ENCODE measurements at regions not wholly inside any gene's neighbourhood (a gene's known extent, or its start where the extent isn't known, plus 50 kb on each side); places are given as distances from the start of the nearest gene placed in this dataset.
A peak's percentile ranks its signal among the peaks of the same experiment; 100 is the strongest.

- no peaks in the 10 kb centered on the region for H3K36me3 Mint-ChIP-seq
- DNase-seq (ENCODE audit: low spot score in 2 of 2): no peak
- no peak overlapping the region for H3K27ac Mint-ChIP-seq
- H3K9me3 Mint-ChIP-seq: no peaks in the 10 kb centered on the region
- ATAC-seq: no peak
Observed at GRCh38 chr18:41853280-41853679, 101.8 kb upstream of the PIK3C3 start.

- H3K36me3 Mint-ChIP-seq: no peaks in the 10 kb centered on the region
- ATAC-seq (no peak), DNase-seq (ENCODE audit: low spot score in 2 of 2) (no peak)
- peaks cover 0 to 6% of the 10 kb centered on the region in 2 donors for H3K9me3 Mint-ChIP-seq
- no peak overlapping the region for H3K27ac Mint-ChIP-seq
Observed at GRCh38 chr18:41850781-41851180, 104.3 kb upstream of the PIK3C3 start.

- peaks cover 0 to 6% of the 10 kb centered on the region in 2 donors for H3K9me3 Mint-ChIP-seq
- H3K27ac Mint-ChIP-seq: no peak overlapping the region
- DNase-seq (ENCODE audit: low spot score in 2 of 2): no peak
- H3K36me3 Mint-ChIP-seq: no peaks in the 10 kb centered on the region
- ATAC-seq: no peak
Observed at GRCh38 chr18:41849632-41850031, 105.4 kb upstream of the PIK3C3 start.

GRCh38 chr18:41845563-41845962 is 109.5 kb upstream of the PIK3C3 start:
- Mint-ChIP-seq H3K27ac (no peak overlapping the region), H3K9me3 (peaks cover 0 to 6% of the 10 kb centered on the region in 2 donors), H3K36me3 (no peaks in the 10 kb centered on the region)
- DNase-seq (ENCODE audit: low spot score in 2 of 2) (no peak), ATAC-seq (no peak)

- Mint-ChIP-seq H3K27ac (no peak overlapping the region), H3K9me3 (peaks cover 0 to 6% of the 10 kb centered on the region in 2 donors), H3K36me3 (no peaks in the 10 kb centered on the region)
- DNase-seq (ENCODE audit: low spot score in 2 of 2) (no peak), ATAC-seq (no peak)
Observed at GRCh38 chr18:41842886-41843285, 112.1 kb upstream of the PIK3C3 start.

- no peak overlapping the region for H3K27ac Mint-ChIP-seq
- DNase-seq (ENCODE audit: low spot score in 2 of 2) (no peak), ATAC-seq (no peak)
- H3K36me3 Mint-ChIP-seq: no peaks in the 10 kb centered on the region
- H3K9me3 Mint-ChIP-seq: no peaks in the 10 kb centered on the region
Observed at GRCh38 chr18:41829647-41830516, 125.2 kb upstream of the PIK3C3 start.

- ATAC-seq: no peak
- DNase-seq (ENCODE audit: low spot score in 2 of 2): no peak
- no peaks in the 10 kb centered on the region for H3K36me3 Mint-ChIP-seq
- no peaks in the 10 kb centered on the region for H3K9me3 Mint-ChIP-seq
- no peak overlapping the region for H3K27ac Mint-ChIP-seq
Observed at GRCh38 chr18:41828137-41828536, 126.9 kb upstream of the PIK3C3 start.

- ATAC-seq (peak in 1 of 2 donors; percentile 40), DNase-seq (ENCODE audit: low spot score in 2 of 2) (no peak)
- peaks cover 0 to 5% of the 10 kb centered on the region in 2 donors for H3K9me3 Mint-ChIP-seq
- no peaks in the 10 kb centered on the region for H3K36me3 Mint-ChIP-seq
- no peak overlapping the region for H3K27ac Mint-ChIP-seq
Observed at GRCh38 chr18:41820784-41821183, 134.2 kb upstream of the PIK3C3 start.

- ATAC-seq (no peak), DNase-seq (ENCODE audit: low spot score in 2 of 2) (no peak)
- H3K36me3 Mint-ChIP-seq: no peaks in the 10 kb centered on the region
- H3K9me3 Mint-ChIP-seq: peaks cover 0 to 10% of the 10 kb centered on the region in 2 donors
- H3K27ac Mint-ChIP-seq: no peak overlapping the region
Observed at GRCh38 chr18:41818381-41819355, 136.4 kb upstream of the PIK3C3 start.

- no peak overlapping the region for H3K27ac Mint-ChIP-seq
- ATAC-seq (no peak), DNase-seq (ENCODE audit: low spot score in 2 of 2) (no peak)
Observed at GRCh38 chr18:41814651-41815050, 140.4 kb upstream of the PIK3C3 start.

GRCh38 chr18:41809652-41810051 is 145.4 kb upstream of the PIK3C3 start:
- DNase-seq (ENCODE audit: low spot score in 2 of 2) (no peak), ATAC-seq (no peak)
- Mint-ChIP-seq H3K27ac (no peak overlapping the region), H3K9me3 (peaks cover 0 to 14% of the 10 kb centered on the region in 2 donors), H3K36me3 (no peaks in the 10 kb centered on the region)

More at GRCh38 chr18:41814651-41815050, 140.4 kb upstream of the PIK3C3 start:
- peaks cover 0 to 7% of the 10 kb centered on the region in 2 donors for H3K9me3 Mint-ChIP-seq
- H3K36me3 Mint-ChIP-seq: no peaks in the 10 kb centered on the region

- H3K9me3 Mint-ChIP-seq: peaks cover 0 to 9% of the 10 kb centered on the region in 2 donors
- DNase-seq (ENCODE audit: low spot score in 2 of 2): no peak
- ATAC-seq: no peak
- H3K36me3 Mint-ChIP-seq: no peaks in the 10 kb centered on the region
- H3K27ac Mint-ChIP-seq: no peak overlapping the region
Observed at GRCh38 chr18:41805341-41805740, 149.7 kb upstream of the PIK3C3 start.

- DNase-seq (ENCODE audit: low spot score in 2 of 2) (no peak), ATAC-seq (no peak)
- Mint-ChIP-seq H3K27ac (no peak overlapping the region), H3K36me3 (no peaks in the 10 kb centered on the region), H3K9me3 (peaks cover 2% of the 10 kb centered on the region in 2 donors)
Observed at GRCh38 chr18:41798879-41799278, 156.2 kb upstream of the PIK3C3 start.

- DNase-seq (ENCODE audit: low spot score in 2 of 2) (no peak), ATAC-seq (no peak)
- H3K9me3 Mint-ChIP-seq: peaks cover 6 to 14% of the 10 kb centered on the region in 2 donors
- no peaks in the 10 kb centered on the region for H3K36me3 Mint-ChIP-seq
- H3K27ac Mint-ChIP-seq: no peak overlapping the region
Observed at GRCh38 chr18:41790687-41791086, 164.3 kb upstream of the PIK3C3 start.

- Mint-ChIP-seq H3K27ac (no peak overlapping the region), H3K9me3 (peaks cover 5 to 14% of the 10 kb centered on the region in 2 donors), H3K36me3 (no peaks in the 10 kb centered on the region)
- DNase-seq (ENCODE audit: low spot score in 2 of 2) (no peak), ATAC-seq (no peak)
Observed at GRCh38 chr18:41789001-41789400, 166.0 kb upstream of the PIK3C3 start.

- no peaks in the 10 kb centered on the region for H3K36me3 Mint-ChIP-seq
- H3K27ac Mint-ChIP-seq: no peak overlapping the region
- DNase-seq (ENCODE audit: low spot score in 2 of 2): no peak
- no peak for ATAC-seq
- no peaks in the 10 kb centered on the region for H3K9me3 Mint-ChIP-seq
Observed at GRCh38 chr18:41783879-41784278, 171.2 kb upstream of the PIK3C3 start.

All from activated naive CD4-positive, alpha-beta T cell treated with anti-CD3 and anti-CD28 coated beads, Interleukin-2, amount 50 U/mL, for 72 hours (primary cell).